K562 (cell line): ENCODE measurements at regions not wholly inside any gene's neighbourhood (a gene's known extent, or its start where the extent isn't known, plus 50 kb on each side); places are given as distances from the start of the nearest gene placed in this dataset.

ENCODE experiments used
- ATAC-seq: fragments of 200-7000 bp; cut with Tn5 transposase; 3 replicates; pipeline ENCODE4 v1.9.1; 2020; ENCODE audit warnings: moderate library complexity
- BruUV-seq: library from RNA; stranded (reverse); fragments of 400-500 nt; replicated peaks from 2 replicates; lab custom pipeline; 2021; lab: Mats Ljungman, UMichigan
- CTCF ChIA-PET: fragments of 300-600 bp; formaldehyde crosslinking; extraction: SDS; loops from one replicate; lab custom pipeline; 2021; ENCODE audit warnings: low intra/inter-chr PET ratio; lab: Yijun Ruan, JAX
- POLR2A ChIA-PET: fragments of 300-600, 350-650 bp; sonication (Branson Sonifier 250); formaldehyde crosslinking; extraction: SDS; loops from one replicate; lab custom pipeline; 2021; ENCODE audit warnings: antibody characterized with exemption, inconsistent platforms; lab: Yijun Ruan, JAX
- DNase-seq, 4 experiments: peaks; one replicate each; pipeline versions ENCODE4 v3.0.0 to v3.0.0-alpha.2; 2011 to 2018; ENCODE audit warnings: low spot score in 3 of 4, mixed read lengths in 3 of 4; ENCODE audit errors: extremely low read depth in 1 of 4
- FAIRE-seq: peaks from 2 replicates; lab custom pipeline; 2011; peaks lifted over from hg19 to GRCh38; lab: Jason Lieb, UNC
- H2AFZ ChIP-seq: 2 replicates; pipeline ENCODE4 v1.6.0; 2011; ENCODE audit warnings: low read depth, low read length, control low read depth, inconsistent platforms
- H3K27ac ChIP-seq: fragments of 200-600 bp; 3 replicates; pipeline ENCODE4 v1.8.0; 2011; ENCODE audit warnings: low read depth, mild to moderate bottlenecking, control low read depth, inconsistent platforms, low read length, moderate library complexity, mixed read lengths; ENCODE audit errors: extremely low read depth
- H3K27me3 ChIP-seq, 2 experiments: fragments of 300-600 bp in 1 of 2; 2 replicates in 1 of 2; 3 replicates in 1 of 2; pipeline versions ENCODE4 v1.6.0 to v1.8.0; 2011; ENCODE audit warnings: inconsistent platforms in 2 of 2, low read length in 2 of 2, mild to moderate bottlenecking in 1 of 2, mixed read lengths in 1 of 2, moderate library complexity in 1 of 2; ENCODE audit not compliant: control insufficient read depth in 2 of 2, insufficient read depth in 2 of 2
- H3K36me3 ChIP-seq: fragments of 300-600 bp; 3 replicates; pipeline ENCODE4 v1.8.0; 2011; ENCODE audit warnings: mild to moderate bottlenecking, low read length, inconsistent platforms; ENCODE audit not compliant: control insufficient read depth, insufficient read depth
- H3K4me1 ChIP-seq, 2 experiments: fragments of 200-600 bp in 1 of 2; replicated peaks in 1 of 2; 2 replicates in 1 of 2; 3 replicates in 1 of 2; pipeline versions ENCODE4 v1.5.1 to v1.8.0; 2011; ENCODE audit warnings: inconsistent platforms in 2 of 2, low read length in 2 of 2, mild to moderate bottlenecking in 1 of 2, mixed read lengths in 1 of 2, moderate library complexity in 1 of 2; ENCODE audit not compliant: control insufficient read depth in 2 of 2, insufficient read depth in 2 of 2
- H3K4me2 ChIP-seq: 2 replicates; pipeline ENCODE4 v1.6.1; 2011; ENCODE audit warnings: low read length, control low read depth, inconsistent platforms, mixed read lengths; ENCODE audit not compliant: insufficient read depth
- H3K4me3 ChIP-seq: fragments of 200-600 bp; sonication (generic), shearing (Covaris generic); 2 replicates; pipeline ENCODE4 v1.5.1; 2016; ENCODE audit warnings: control low read depth, inconsistent platforms
- H3K79me2 ChIP-seq: fragments of 200-600 bp; 3 replicates; pipeline ENCODE4 v1.8.0; 2011; ENCODE audit warnings: low read length, inconsistent platforms; ENCODE audit not compliant: control insufficient read depth, insufficient read depth
- H3K9ac ChIP-seq, 2 experiments: 2 replicates each; pipeline versions ENCODE4 v1.6.0 to v1.6.1; 2011; ENCODE audit warnings: low read depth in 2 of 2, low read length in 2 of 2, control low read depth in 1 of 2, inconsistent platforms in 1 of 2, mild to moderate bottlenecking in 1 of 2, mixed read lengths in 1 of 2; ENCODE audit not compliant: insufficient read depth in 1 of 2
- H3K9me1 ChIP-seq: one replicate; pipeline ENCODE4 v1.6.0; 2011; ENCODE audit warnings: inconsistent platforms, mild to moderate bottlenecking, low read length, moderate library complexity; ENCODE audit not compliant: control insufficient read depth, insufficient read depth
- H3K9me3 ChIP-seq: replicated peaks from 2 replicates; pipeline ENCODE4 v1.5.1; 2011; ENCODE audit warnings: low read depth, low read length, inconsistent platforms; ENCODE audit not compliant: control insufficient read depth, insufficient read depth
- H4K20me1 ChIP-seq: replicated peaks from 2 replicates; pipeline ENCODE4 v1.6.1; 2011; ENCODE audit warnings: low read length, inconsistent platforms, mixed read lengths; ENCODE audit not compliant: control insufficient read depth, insufficient read depth
- ARNT ChIP-seq, 2 experiments: fragments of 450-650 bp; IDR thresholded peaks; 2 replicates each; pipeline ENCODE4 v1.6.1; 2016; ENCODE audit warnings: mild to moderate bottlenecking in 1 of 2
- EGR1 ChIP-seq: fragments of 450-650 bp; conservative IDR thresholded peaks from 2 replicates; pipeline ENCODE4 v1.6.1; 2017; ENCODE audit warnings: mild to moderate bottlenecking
- HMGN3 ChIP-seq: IDR thresholded peaks from 2 replicates; pipeline ENCODE4 v1.6.1; 2011; ENCODE audit warnings: borderline replicate concordance, low read depth, mild to moderate bottlenecking, mixed read lengths, low read length; ENCODE audit not compliant: insufficient read length; ENCODE audit errors: extremely low read depth
- KDM2B ChIP-seq: fragments of 250-450 bp; sonication (Bioruptor Pico); IDR thresholded peaks from 2 replicates; pipeline ENCODE4 v1.8.0; 2021; ENCODE audit warnings: mild to moderate bottlenecking, moderate library complexity
- KLF10 ChIP-seq: fragments of 250-450 bp; sonication (Bioruptor Pico); IDR thresholded peaks from 2 replicates; pipeline ENCODE4 v1.6.1; 2021; ENCODE audit warnings: matching md5 sums
- L3MBTL2 ChIP-seq: fragments of 450-650 bp; IDR thresholded peaks from 2 replicates; pipeline ENCODE4 v1.6.1; 2016; ENCODE audit warnings: mild to moderate bottlenecking, moderate library complexity
- LARP7 ChIP-seq: fragments of 450-650 bp; IDR thresholded peaks from 2 replicates; pipeline ENCODE4 v1.6.1; 2016
- MEF2A ChIP-seq: IDR thresholded peaks from 2 replicates; pipeline ENCODE4 v1.6.1; 2011; ENCODE audit warnings: low read depth, mild to moderate bottlenecking, low read length, moderate library complexity; ENCODE audit not compliant: control insufficient read depth
- MEF2D ChIP-seq: conservative IDR thresholded peaks from 2 replicates; pipeline ENCODE4 v1.6.1; 2016; ENCODE audit warnings: low read depth, missing genetic modification characterization, missing compliant biosample characterization
- POLR2G ChIP-seq: fragments of 200-400 bp; formaldehyde crosslinking; IDR thresholded peaks from 2 replicates; pipeline ENCODE4 v1.6.1; 2017; ENCODE audit warnings: low read depth, mild to moderate bottlenecking, antibody characterized with exemption, low read length, moderate library complexity
- RNF2 ChIP-seq: sonication (generic); IDR thresholded peaks from 2 replicates; pipeline ENCODE4 v1.6.1; 2016
- TFAM ChIP-seq: fragments of 250-450 bp; sonication (Bioruptor Pico); conservative IDR thresholded peaks from 2 replicates; pipeline ENCODE4 v1.5.0; 2021; ENCODE audit warnings: mild to moderate bottlenecking, moderate library complexity
- THRB ChIP-seq: fragments of 450-650 bp; formaldehyde crosslinking; conservative IDR thresholded peaks from 2 replicates; pipeline ENCODE4 v1.4.0; 2022; ENCODE audit warnings: mild to moderate bottlenecking, missing genetic modification characterization
- YBX1 ChIP-seq: fragments of 450-650 bp; IDR thresholded peaks from 2 replicates; pipeline ENCODE4 v1.7.1; 2016; ENCODE audit warnings: mild to moderate bottlenecking
- ZNF134 ChIP-seq: fragments of 250-450 bp; sonication (Bioruptor Pico); conservative IDR thresholded peaks from 2 replicates; pipeline ENCODE4 v1.4.0; 2020
- ZNF143 ChIP-seq: sonication (generic); formaldehyde crosslinking; IDR thresholded peaks from 2 replicates; pipeline ENCODE4 v1.9.0; 2022; ENCODE audit warnings: mild to moderate bottlenecking, missing genetic modification reagents
- ZNF212 ChIP-seq: fragments of 450-650 bp; formaldehyde crosslinking; IDR thresholded peaks from 2 replicates; pipeline ENCODE4 v1.4.0; 2020; ENCODE audit warnings: mild to moderate bottlenecking
- ZNF280B ChIP-seq: fragments of 250-450 bp; sonication (Bioruptor Pico); IDR thresholded peaks from 2 replicates; pipeline ENCODE4 v1.5.1; 2021; ENCODE audit warnings: mild to moderate bottlenecking
- ZNF347 ChIP-seq: fragments of 450-650 bp; formaldehyde crosslinking; IDR thresholded peaks from 2 replicates; pipeline ENCODE4 v1.4.0; 2020; ENCODE audit warnings: low read depth, mild to moderate bottlenecking, moderate library complexity
- ZNF444 ChIP-seq: fragments of 250-450 bp; sonication (Bioruptor Pico); IDR thresholded peaks from 2 replicates; pipeline ENCODE4 v1.4.0; 2020; ENCODE audit warnings: mild to moderate bottlenecking, moderate library complexity
- WGBS: fragments of 100-300 bp; shearing (Covaris generic); methylation state at CpG from one replicate; pipeline ENCODE4 v1.1.6; 2016; ENCODE audit warnings: low coverage, mixed read lengths; ENCODE audit not compliant: insufficient coverage; ENCODE audit errors: missing lambda C conversion rate; 5-methylcytosine and 5-hydroxymethylcytosine counted together
- in situ Hi-C: fragments of 300-500 bp; cut with MboI; formaldehyde crosslinking; loops from 4 replicates; pipeline ENCODE4 v1.15.0; 2018; ENCODE audit warnings: inconsistent platforms, mixed read lengths
- intact Hi-C: fragments of 100-400 bp; cut with micrococcal nuclease; formaldehyde crosslinking; loops from 2 replicates; pipeline ENCODE4 v1.14.2; 2022

GRCh38 chr5:174527916-174528540 is 196.4 kb upstream of the MSX2 start:
- DNase-seq: no peak
- ATAC-seq: no peak
- POLR2A ChIA-PET: no interaction called here
- no peak overlapping the region for H2AFZ ChIP-seq
- no peak for FAIRE-seq
- H3K4me2 ChIP-seq: no peak overlapping the region
- BruUV-seq: no TSS peak
- no peak overlapping the region for H3K27ac ChIP-seq
- no peaks in the 10 kb centered on the region for H3K79me2 ChIP-seq
- intact Hi-C loops (no loop called here), in situ Hi-C loops (no loop called here)
- H3K27me3 ChIP-seq: no peaks in the 10 kb centered on the region; a peak in 2 of 5 replicates
- peaks cover 0 to 14% of the 10 kb centered on the region in 2 experiments; a peak in 4 of 5 replicates for H3K4me1 ChIP-seq
- H3K9ac ChIP-seq: no peak overlapping the region
- TF ChIP-seq ZNF134 (CRISPR knock-in tag): no peak
- no peak for TF ChIP-seq MEF2D (tag)
- no peak for TF ChIP-seq EGR1
- no peak for TF ChIP-seq ZNF347 (CRISPR knock-in tag)
- TF ChIP-seq ZNF212 (CRISPR knock-in tag): no peak
- no peak for TF ChIP-seq KDM2B (CRISPR knock-in tag)
- TF ChIP-seq MEF2A: no peak
- no peak for TF ChIP-seq HMGN3
- TF ChIP-seq THRB (CRISPR knock-in tag): no peak
- TF ChIP-seq TFAM (CRISPR knock-in tag): no peak
- no peak for TF ChIP-seq RNF2
- TF ChIP-seq ZNF280B (CRISPR knock-in tag): no peak
- TF ChIP-seq ZNF143: no peak
- TF ChIP-seq ZNF444 (CRISPR knock-in tag): no peak
- no peak for TF ChIP-seq ARNT (IDR thresholded peaks at IDR 0.05)
- no peak for TF ChIP-seq YBX1
- no peak for TF ChIP-seq L3MBTL2
- no peak for TF ChIP-seq POLR2G
- no peak for TF ChIP-seq KLF10
- no peak for TF ChIP-seq LARP7
- no peaks in the 10 kb centered on the region for H3K9me1 ChIP-seq
- CTCF ChIA-PET: no interaction called here
- H3K4me3 ChIP-seq: no peak overlapping the region
- H4K20me1 ChIP-seq: no peaks in the 10 kb centered on the region
- WGBS: 11% methylated on average over 7 of the region's 11 CpGs
- no peaks in the 10 kb centered on the region for H3K9me3 ChIP-seq
- no peaks in the 10 kb centered on the region for H3K36me3 ChIP-seq
